Astrocyte of the spinal cord (primary cell): ENCODE measurements at regions not wholly inside any gene's neighbourhood (a gene's known extent, or its start where the extent isn't known, plus 50 kb on each side); places are given as distances from the start of the nearest gene placed in this dataset.
A peak's percentile ranks its signal among the peaks of the same experiment; 100 is the strongest.

ENCODE experiments used
- DNase-seq: peaks from one replicate; pipeline ENCODE4 v3.0.0; 2011; ENCODE audit warnings: low read depth, low spot score
- H3K4me3 ChIP-seq: 2 replicates; pipeline ENCODE4 v1.5.1; 2011; ENCODE audit warnings: low read depth, mild to moderate bottlenecking, low read length, moderate library complexity
- in situ Hi-C: cut with HindIII; loops from 2 replicates; pipeline ENCODE4 v1.10.0; 2017; ENCODE audit warnings: low sequenced_read_pairs
- TF ChIP-seq, protein P1 (sequence below): IDR thresholded peaks from 2 replicates; pipeline ENCODE4 v1.5.1; 2012; ENCODE audit warnings: low read depth, mild to moderate bottlenecking, low read length, inconsistent platforms

DNA sequence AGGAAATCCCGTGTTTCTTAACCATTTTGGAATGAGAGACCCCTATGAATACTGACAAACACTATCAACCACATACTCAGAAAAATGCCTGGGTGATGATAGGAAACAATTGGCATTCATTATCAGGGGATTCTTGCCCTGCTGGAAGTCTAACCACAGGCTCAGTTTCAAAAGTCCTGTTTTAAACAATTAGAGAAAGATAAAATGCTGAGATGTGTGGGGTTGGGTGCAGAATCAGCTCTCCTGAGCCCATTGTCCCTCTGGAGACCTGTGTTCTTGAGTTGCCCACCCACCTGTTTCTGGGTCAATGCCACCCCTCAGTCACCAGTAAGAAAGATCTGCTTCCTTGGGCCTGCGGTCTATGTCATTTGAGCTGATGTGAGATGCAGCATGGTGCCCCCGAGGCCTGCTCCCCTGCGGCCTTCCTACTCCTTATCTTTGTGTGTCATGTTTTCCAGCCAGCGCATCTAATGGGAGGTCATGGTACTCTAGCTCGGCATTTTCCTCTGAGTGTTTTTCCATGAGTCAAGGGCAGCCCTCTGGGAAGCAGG, 130.3 kb upstream of the PLXNA2 start:
- TF ChIP-seq, protein P1, sequence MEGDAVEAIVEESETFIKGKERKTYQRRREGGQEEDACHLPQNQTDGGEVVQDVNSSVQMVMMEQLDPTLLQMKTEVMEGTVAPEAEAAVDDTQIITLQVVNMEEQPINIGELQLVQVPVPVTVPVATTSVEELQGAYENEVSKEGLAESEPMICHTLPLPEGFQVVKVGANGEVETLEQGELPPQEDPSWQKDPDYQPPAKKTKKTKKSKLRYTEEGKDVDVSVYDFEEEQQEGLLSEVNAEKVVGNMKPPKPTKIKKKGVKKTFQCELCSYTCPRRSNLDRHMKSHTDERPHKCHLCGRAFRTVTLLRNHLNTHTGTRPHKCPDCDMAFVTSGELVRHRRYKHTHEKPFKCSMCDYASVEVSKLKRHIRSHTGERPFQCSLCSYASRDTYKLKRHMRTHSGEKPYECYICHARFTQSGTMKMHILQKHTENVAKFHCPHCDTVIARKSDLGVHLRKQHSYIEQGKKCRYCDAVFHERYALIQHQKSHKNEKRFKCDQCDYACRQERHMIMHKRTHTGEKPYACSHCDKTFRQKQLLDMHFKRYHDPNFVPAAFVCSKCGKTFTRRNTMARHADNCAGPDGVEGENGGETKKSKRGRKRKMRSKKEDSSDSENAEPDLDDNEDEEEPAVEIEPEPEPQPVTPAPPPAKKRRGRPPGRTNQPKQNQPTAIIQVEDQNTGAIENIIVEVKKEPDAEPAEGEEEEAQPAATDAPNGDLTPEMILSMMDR = no peak
- peak; percentile 62 for DNase-seq
- in situ Hi-C loops = no loop called here
- H3K4me3 ChIP-seq = no peak overlapping the region

DNA sequence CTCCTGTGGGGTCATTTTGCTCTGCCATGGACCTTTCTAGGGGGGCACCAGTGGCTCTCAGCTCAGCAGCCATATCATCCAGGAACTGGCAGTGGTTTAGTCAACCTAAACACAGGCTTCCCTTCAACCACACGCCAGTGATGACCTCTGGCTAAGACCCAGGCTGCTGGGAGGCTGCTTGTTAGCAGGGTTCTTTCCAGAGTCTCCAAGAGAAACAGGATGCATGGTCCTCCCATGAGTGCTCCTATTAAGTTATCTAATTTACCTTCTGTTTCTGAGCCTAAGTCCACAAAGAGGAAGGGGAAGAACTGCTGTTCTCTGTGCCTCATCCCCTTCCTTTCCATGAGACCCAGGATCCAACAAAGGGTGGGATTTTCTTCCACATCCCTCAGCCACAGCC, 137.3 kb upstream of the PLXNA2 start:
- in situ Hi-C loops = no loop called here
- TF ChIP-seq, protein P1 = no peak
- no peak for DNase-seq
- no peak overlapping the region for H3K4me3 ChIP-seq

DNA sequence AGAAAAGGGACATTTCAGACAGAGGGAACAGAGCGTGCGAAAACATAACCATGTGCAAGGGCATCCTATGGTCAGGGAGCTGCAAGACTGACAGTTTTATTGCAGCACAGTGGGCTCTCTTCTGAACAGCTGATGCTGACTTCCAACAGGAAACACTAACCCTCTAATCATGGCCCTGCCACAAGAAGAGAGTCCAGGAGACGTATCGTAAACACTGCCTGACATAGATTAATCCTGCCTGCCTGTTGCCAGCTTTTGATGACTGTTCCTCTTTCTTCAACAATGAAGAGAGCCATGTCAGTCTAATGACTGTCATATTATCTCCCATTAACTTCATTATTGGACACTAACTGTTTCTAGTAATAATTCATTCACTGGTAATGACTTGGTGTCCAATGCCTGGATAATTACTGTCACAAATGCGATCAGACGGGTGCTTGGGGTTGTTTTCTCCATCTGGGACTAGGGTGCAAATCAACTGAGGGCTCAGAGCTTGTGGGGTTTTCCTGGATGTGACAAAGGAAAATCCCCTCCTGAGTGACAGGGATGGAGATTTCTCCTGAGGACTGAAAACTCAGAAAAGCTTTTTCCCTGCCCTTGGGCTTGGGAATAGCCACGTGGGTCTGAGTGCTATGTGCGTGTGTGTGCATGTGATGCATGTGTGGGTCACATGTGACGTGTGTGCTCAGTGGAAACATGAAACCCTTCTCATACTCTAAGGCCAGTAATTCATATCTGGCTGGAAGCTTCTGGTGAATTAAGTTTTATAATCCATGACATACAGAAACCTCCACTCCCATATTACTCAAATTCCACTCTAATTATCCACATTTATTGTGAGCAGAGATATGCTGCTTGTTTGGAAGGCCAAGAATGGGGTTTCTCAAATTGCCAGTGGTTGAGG, 144.0 kb upstream of the PLXNA2 start:
- no peak overlapping the region for H3K4me3 ChIP-seq
- DNase-seq = no peak
- in situ Hi-C loops = no loop called here
- TF ChIP-seq, protein P1 = no peak

DNA sequence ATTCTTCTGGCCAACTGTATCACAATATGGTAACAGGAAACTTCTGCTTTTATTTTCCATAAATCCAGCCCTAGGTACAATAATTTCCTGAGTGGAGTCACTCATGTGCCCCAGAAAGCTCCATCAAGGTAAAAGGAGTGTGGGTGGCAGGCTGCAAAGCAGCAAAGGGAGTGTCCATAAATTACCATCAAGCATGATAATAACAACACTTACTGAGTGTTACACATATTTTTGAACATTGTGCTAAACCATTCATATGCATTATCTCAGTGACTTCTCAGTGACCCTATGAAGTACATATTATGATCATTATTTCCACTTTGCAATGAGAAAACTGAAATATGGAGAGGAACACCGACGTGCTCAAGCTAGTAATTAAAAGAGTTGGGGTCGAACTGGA, 149.2 kb upstream of the PLXNA2 start:
- TF ChIP-seq, protein P1 = no peak
- DNase-seq = no peak
- in situ Hi-C loops = no loop called here
- H3K4me3 ChIP-seq = no peak overlapping the region

DNA sequence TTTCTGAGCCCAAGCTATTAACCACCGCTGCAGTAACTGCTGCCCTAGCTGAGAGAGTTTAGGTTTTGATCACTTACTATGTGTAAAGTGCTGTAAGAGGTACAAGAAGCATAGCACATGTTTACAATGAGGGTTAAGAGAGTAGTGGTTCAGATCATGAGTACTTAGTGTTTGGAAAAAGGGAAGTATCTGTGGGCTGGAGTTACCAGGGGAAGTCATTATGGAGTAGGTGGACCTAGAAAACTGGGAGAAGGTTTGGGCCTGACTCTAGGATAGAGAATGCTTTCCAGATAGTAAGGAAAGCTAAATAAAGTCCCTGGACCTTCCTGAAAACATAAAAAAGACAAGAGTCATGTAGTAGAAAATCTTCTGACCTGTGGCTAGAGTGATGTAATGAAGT, 149.6 kb upstream of the PLXNA2 start:
- in situ Hi-C loops = no loop called here
- no peak overlapping the region for H3K4me3 ChIP-seq
- TF ChIP-seq, protein P1 = no peak
- no peak for DNase-seq

DNA sequence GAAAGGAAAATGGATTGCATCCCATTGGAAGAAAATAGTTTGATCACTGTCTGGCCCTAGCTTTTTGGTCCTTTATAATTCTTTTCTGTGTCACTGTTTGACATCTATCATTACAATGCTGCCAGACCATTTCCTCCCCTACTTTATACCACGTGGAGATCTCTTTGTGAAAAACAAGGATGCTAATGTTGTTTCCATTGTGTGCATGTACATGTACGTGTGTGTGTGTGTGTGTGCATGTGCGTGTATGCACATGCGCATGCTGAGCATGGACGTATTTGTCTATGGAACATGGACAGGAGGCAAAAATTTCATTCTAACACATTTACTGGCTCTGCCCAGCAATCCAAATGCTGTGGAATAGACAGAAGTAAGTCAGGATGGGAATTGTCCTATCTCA, 153.1 kb upstream of the PLXNA2 start:
- TF ChIP-seq, protein P1 = no peak
- in situ Hi-C loops = no loop called here
- no peak for DNase-seq
- H3K4me3 ChIP-seq = no peak overlapping the region
